NCI-H2196 treated with DMSO at 0.1 percent for 48 hours (cell line): ENCODE measurements at regions not wholly inside any gene's neighbourhood (a gene's known extent, or its start where the extent isn't known, plus 50 kb on each side); places are given as distances from the start of the nearest gene placed in this dataset.
"Not testable (repeated sequence)": the region's sequence is repeated elsewhere in the genome, so short reads cannot be mapped to it uniquely, and the experiment has no call there.

Experiments used
- DNase-seq: peaks from one replicate; lab custom pipeline; 2025; ENCODE audit not compliant: unreplicated experiment; lab: John Stamatoyannopoulos, UW

DNA sequence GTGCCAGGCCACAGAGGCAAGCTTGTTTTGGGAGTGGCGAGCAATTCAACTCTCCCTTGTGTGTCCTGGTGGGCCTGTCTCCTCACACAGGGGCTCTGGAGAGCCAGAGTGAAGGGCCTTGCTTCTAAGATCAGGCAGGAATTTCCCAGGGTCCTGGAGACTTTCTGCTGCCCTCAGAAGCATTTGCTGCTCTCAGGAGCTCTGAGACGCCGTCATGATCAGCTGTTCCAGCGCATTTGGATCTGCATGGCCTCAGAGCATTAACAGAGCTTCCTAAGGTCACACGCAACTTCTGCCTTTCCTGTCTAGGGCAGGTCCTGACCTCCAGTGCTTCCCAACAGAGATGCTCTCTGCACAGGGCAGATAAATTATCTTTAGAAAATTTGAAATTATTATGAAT lies 52.2 kb upstream of the C10orf90 start:
- no peak for DNase-seq

DNA sequence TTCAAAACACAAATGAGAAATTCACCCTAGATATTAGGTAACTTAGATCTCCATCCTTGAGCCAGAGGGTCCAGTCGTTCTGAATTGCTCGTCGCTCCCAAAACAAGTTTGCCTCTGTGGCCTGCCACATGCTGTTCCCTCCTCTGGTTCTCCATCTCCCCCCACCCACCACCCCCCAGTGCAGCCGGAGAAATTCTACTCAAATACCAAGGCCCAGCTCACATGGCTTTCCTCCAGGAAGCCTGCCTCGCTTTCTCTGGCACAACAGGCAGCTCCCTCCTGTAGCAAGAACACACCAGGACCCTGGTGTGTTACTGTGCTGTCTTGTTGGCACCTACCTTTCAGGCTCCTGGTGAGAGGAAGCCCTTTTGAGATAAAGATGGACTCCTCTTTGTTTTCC lies 52.7 kb upstream of the C10orf90 start:
- no peak for DNase-seq

GRCh38 chr10:126729314-126729870 lies 58.9 kb upstream of the C10orf90 start:
- DNase-seq, result no peak

DNA sequence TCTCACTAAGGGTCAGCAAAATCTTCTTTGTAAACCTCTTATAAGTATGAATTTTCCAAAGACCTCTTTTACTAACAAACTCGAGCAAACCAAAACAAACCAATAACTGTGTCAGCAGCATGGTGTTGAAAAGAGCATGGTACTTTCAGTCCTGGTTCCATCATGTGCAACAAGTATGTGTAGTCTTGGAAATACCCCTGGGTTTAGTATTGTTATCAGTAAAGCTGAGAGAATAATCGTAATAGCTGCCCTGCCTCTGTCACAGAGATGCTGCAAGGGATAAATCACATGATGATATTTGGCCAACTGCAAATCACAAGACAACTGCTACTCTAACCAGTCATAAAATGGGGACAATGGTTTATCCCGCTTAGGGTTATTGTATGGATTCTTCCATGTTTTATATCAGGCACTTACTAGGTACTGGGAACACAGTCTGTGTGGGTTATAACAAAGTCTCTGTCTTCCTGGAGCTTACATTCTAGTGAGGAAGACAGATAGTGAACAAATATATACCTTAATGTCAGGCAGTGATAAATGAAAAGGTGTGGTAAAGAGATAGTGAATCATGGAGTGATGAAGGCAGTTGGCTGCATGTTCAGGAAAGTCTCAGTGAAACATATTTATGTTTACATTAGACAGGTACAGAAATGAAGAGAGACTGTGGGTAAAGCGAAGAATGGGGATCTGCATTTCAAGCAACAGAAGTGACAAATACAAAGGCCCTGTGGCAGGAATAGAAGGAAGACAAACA lies 60.5 kb upstream of the C10orf90 start:
- DNase-seq, result no peak

DNA sequence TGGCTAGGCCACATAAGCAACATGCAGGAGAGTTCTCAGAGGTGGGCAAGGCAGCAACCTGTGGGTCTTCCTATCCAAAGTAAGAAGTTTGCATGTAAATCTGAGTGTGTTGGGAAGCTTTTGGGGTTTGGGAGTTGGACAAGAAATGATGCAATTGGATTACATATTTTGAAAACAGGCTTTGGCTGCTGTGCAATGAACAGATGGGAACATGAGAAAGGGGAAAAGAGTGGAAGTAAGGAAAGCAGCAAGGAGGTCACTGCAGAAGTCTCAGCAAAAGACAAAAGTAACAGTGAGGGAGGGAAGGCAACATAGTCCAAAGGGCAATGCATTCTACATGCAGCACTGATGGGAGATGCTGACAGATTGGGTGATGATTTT lies 61.1 kb upstream of the C10orf90 start:
- DNase-seq, result no peak

- no peak for DNase-seq
These were observed 61.8 kb upstream of the C10orf90 start for GRCh38 chr10:126732308-126732707.

DNA sequence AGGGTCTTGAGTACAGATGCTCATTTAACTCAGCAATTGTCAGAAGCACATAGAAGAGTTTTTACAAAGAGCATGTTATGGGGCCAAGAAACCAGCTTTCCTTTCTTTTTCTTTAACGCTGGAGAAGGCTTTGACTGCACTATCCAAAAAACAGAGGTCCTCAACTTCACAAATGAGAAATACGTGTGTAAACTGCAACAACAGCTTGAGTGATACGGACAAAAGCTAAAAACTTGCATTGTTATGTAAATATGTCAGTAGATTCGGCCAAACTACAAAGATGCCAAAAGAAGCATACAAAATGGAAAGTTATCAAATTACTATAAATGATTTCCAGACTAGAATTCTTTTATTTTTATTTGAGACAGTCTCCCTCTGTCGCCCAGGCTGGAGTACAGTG lies 62.4 kb upstream of the C10orf90 start:
- no peak for DNase-seq

- DNase-seq, result no peak
These were observed 63.5 kb upstream of the C10orf90 start for GRCh38 chr10:126734015-126734414.

GRCh38 chr10:126734967-126735366 lies 64.5 kb upstream of the C10orf90 start:
- DNase-seq, result no peak

DNA sequence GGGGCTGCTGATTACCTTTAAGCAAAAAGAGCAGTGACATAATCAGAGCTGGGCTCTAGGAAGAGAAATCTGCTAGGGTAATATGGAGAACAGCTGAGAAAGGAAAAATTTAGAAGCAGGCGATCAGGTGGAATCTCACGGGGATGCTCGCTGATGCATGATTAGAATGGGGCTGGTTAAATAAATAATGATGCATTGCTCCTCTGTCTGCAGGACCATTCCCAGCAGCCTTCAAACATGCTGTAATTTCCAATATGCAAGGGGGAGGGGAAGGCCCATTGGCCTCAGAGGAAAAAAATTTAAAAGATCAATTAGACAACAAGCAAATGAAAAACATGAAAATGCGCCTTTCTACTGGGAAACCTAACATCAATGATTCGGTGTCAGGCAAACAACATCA lies 65.6 kb upstream of the C10orf90 start:
- DNase-seq, result no peak

DNA sequence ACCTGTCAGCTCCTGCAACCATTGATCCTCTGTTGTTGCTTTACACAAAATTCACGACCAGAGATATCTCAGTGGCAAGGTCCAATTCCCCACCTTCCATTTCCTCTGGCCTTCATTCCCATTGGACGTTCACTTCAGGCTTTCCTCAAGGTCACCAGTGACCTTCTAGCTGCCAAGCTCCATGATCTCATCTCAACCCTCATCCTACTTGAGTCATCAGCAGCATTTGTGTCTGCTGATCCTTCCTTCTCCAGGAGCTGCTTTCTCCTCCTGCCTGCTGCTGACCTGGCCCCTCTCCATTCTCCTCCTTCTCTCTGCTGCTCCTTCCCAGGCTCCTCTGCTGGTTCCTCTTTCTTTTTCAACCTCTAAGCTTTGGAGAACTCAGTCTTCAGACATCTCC lies 66.2 kb upstream of the C10orf90 start:
- no peak for DNase-seq

GRCh38 chr10:126738001-126738400 lies 67.5 kb upstream of the C10orf90 start:
- no peak for DNase-seq

DNA sequence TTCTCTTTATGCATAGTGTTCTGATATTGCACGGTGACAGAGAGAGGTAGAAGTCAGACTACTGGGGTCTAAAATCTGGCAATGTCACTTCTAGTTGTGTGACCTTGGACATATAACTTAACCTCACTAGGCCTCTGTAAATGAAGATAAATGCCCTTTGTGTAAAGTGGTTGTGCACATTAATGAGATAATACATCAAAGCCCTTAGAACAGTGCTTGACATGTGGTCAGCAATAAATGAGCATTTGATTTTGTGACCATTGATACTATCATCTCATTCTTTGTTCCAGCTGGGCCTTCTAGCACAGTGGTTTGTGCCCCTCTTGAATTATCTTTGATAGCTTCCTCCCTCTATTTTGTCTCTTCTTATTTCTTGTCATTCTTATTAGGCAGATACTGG lies 74.1 kb upstream of the C10orf90 start:
- DNase-seq, result no peak

DNA sequence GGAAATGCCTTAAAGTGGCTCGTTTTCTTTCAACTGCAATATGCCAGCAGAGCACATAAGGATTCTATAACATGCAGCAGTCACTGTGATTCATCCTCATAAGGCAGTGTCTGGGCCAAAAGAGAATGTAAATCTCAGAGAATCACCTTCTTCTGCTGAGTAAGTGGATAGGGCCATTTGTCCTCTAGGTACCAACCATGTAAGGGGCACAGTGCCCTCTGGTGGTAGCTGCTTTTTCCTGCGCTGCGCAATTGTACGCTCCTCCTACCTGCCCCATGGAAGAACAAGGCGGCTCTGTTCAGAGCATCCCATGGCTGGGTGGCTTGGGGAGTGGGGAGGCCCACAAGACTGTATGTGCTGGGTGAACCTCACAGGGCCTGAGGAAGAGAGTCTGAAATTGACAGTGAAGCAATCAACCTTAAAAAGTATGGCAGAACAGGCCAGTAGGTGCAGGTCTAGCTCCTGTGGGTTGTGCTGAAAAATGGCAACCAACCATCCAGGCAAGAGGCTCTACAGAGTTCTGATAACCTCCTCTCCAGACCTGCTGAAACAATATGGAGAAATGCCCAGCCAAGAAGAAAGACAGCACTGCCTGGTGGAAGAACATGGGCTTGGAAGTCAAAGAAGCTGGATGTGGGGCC lies 78.6 kb upstream of the C10orf90 start:
- DNase-seq, result peak; percentile 6

- DNase-seq, result no peak
These were observed 84.5 kb upstream of the C10orf90 start for GRCh38 chr10:126754966-126755365.

- no peak for DNase-seq
These were observed 88.4 kb upstream of the C10orf90 start for GRCh38 chr10:126758867-126759266.

- DNase-seq, result no peak
These were observed 89.0 kb upstream of the C10orf90 start for GRCh38 chr10:126759531-126759930.

DNA sequence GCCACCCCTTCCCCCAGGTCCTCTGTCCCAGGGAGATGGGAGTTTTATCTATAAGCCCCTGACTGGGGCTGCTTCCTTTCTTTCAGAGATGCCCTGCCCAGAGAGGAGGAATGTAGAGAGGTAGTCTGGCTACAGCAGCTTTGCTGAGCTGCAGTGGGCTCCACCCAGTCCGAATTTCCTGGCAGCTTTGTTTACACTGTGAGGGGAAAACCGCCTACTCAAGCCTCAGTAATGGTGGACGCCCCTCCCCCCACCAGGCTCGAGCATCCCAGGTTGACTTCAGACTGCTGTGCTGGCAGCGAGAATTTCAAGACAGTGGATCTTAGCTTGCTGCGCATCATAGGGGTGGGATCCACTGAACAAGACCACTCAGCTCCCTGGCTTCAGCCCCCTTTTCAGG lies 96.2 kb upstream of the C10orf90 start:
- not testable (repeated sequence) for DNase-seq

DNA sequence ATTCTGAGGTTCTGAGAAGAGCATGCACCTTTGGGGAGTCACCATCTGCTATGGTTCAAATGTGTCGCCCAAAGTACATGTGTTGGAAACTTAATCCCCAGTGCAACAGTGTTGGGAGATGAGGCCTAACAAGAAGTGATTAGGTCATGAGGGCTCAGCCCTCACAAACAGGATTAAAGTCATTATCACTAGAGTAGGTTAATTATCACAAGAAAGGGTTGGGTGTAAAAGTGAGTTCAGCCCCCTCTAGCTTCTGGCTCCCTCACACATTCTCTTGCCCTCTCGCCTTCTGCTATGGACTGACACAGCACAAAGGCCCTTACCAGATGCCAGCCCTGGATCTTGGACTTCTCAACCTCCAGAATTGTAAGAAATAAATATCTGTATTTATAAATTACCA lies 100.3 kb upstream of the C10orf90 start:
- no peak for DNase-seq

DNA sequence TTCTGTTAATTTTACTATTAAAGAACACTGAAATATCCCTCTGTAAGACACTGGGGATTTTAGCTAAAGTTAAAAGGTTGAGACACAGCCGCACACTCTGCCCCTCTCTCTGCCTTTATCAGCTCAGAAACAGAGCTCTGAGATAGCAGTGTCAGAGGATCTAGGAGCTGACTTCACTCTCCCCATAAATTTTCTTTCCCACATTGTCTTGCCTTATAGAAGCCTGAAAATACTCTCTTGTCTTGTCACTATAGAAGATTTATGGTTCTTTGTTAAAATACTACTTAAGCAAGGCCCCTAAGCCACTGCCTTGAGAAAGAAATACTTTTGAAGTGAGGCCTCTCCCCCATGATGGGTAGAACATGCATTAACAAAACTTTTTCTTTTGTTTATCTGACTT lies 105.7 kb upstream of the C10orf90 start:
- DNase-seq, result no peak

DNA sequence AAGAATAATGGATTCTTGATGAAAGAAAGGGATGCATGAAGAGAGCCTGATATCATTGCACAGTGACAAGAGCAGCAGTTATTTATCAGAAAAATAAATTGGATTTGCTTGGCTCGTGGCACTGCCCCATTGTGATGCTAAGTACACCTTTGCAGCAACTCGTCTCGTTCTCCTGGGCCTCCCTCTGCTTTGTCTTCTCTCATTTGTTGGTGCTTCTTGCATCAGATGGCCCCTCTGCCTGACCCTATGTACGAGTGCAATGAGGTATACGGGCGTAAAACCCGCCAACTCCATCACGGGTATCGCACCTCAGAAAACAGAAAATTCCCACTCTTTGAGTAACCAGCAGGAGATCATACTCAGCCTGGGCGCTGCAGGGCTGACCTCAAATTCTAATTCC lies 107.2 kb upstream of the C10orf90 start:
- DNase-seq, result no peak

- no peak for DNase-seq
These were observed 111.1 kb upstream of the C10orf90 start for GRCh38 chr10:126781450-126782216.
